Sigmoid colon (tissue), 6 donors: ENCODE measurements at regions not wholly inside any gene's neighbourhood (a gene's known extent, or its start where the extent isn't known, plus 50 kb on each side); places are given as distances from the start of the nearest gene placed in this dataset.

Experiments used
- DNase-seq: peaks from one replicate; pipeline ENCODE4 v3.0.0-alpha.2; 2019
- H3K27ac ChIP-seq, 4 donors: fragments of 200-600 bp; sonication (generic); one replicate each; pipeline ENCODE4 v1.5.1; 2016 to 2019; ENCODE audit warnings: mild to moderate bottlenecking in 1 of 4
- H3K27me3 ChIP-seq, 3 donors: fragments of 200-600 bp; sonication (generic); one replicate each; pipeline ENCODE4 v1.5.1; 2019; ENCODE audit warnings: mild to moderate bottlenecking in 1 of 3
- H3K36me3 ChIP-seq, 4 donors: fragments of 200-600 bp; sonication (generic); one replicate each; pipeline ENCODE4 v1.5.1; 2016 to 2019
- H3K4me1 ChIP-seq, 4 donors: fragments of 200-600 bp; sonication (generic); one replicate each; pipeline ENCODE4 v1.5.1; 2017 to 2019
- H3K4me3 ChIP-seq, 4 donors: fragments of 200-600 bp; sonication (generic); one replicate each; pipeline ENCODE4 v1.5.1; 2017 to 2019; ENCODE audit warnings: mild to moderate bottlenecking in 2 of 4, moderate library complexity in 1 of 4
- H3K9me3 ChIP-seq, 4 donors: fragments of 200-600 bp in 3 of 4; sonication (generic) in 3 of 4; one replicate each; pipeline versions ENCODE4 v1.5.1 to v1.6.1; 2013 to 2019
- CTCF ChIP-seq, 4 experiments: fragments of 450-650 bp in 3 of 4; fragments of 200-600 bp in 1 of 4; IDR thresholded peaks; one replicate each; pipeline ENCODE4 v1.5.1; 2016 to 2019; ENCODE audit warnings: antibody characterized with exemption in 4 of 4, mild to moderate bottlenecking in 3 of 4, moderate library complexity in 2 of 4
- EP300 ChIP-seq, 4 donors: sonication (generic); formaldehyde crosslinking; IDR thresholded peaks; one replicate each; pipeline ENCODE4 v1.6.1; 2017; ENCODE audit warnings: antibody characterized with exemption in 4 of 4
- POLR2A ChIP-seq, 2 donors: fragments of 450-650 bp; IDR thresholded peaks; one replicate each; pipeline ENCODE4 v1.6.1; 2016; ENCODE audit warnings: antibody characterized with exemption in 2 of 2, mild to moderate bottlenecking in 2 of 2, moderate library complexity in 2 of 2
- POLR2AphosphoS5 ChIP-seq, 4 donors: sonication (generic); formaldehyde crosslinking; IDR thresholded peaks; one replicate each; pipeline ENCODE4 v1.6.1; 2017; ENCODE audit warnings: antibody characterized with exemption in 4 of 4
- WGBS, 2 donors: extraction: QIAGEN DNeasy Blood & Tissue Kit; methylation state at CpG; one replicate each; pipeline ENCODE4 v1.1.7; 2013; 5-methylcytosine and 5-hydroxymethylcytosine counted together
- intact Hi-C: fragments of 100-400 bp; cut with DNase I; formaldehyde crosslinking; loops from one replicate; pipeline ENCODE4 v1.15.1; 2023
- donor health status: healthy with polysubstance abuse.
- donor health status: healthy.

- Histone ChIP-seq H3K27ac (no peak overlapping the region), H3K4me3 (no peak overlapping the region), H3K9me3 (no peaks in the 10 kb centered on the region), H3K4me1 (no peaks in the 10 kb centered on the region), H3K27me3 (no peaks in the 10 kb centered on the region), H3K36me3 (no peaks in the 10 kb centered on the region)
- 28 to 54% methylated on average over 1 of the region's 1 CpG for WGBS, 2 donors
- TF ChIP-seq EP300 (IDR thresholded peaks at IDR 0.05) (no peak), POLR2A (IDR thresholded peaks at IDR 0.05) (no peak), POLR2AphosphoS5 (IDR thresholded peaks at IDR 0.05) (no peak)
- no peak for DNase-seq
- intact Hi-C loops = no loop called here
These were observed 920.0 kb downstream of the TFAP2A start for GRCh38 chr6:9494864-9495263.

- Histone ChIP-seq H3K4me1 (no peaks in the 10 kb centered on the region), H3K27me3 (no peaks in the 10 kb centered on the region), H3K27ac (no peak overlapping the region), H3K36me3 (no peaks in the 10 kb centered on the region), H3K9me3 (no peaks in the 10 kb centered on the region), H3K4me3 (no peak overlapping the region)
- DNase-seq = no peak
- intact Hi-C loops = no loop called here
- TF ChIP-seq CTCF (IDR thresholded peaks at IDR 0.05) (no peak), POLR2A (IDR thresholded peaks at IDR 0.05) (no peak), POLR2AphosphoS5 (IDR thresholded peaks at IDR 0.05) (no peak), EP300 (IDR thresholded peaks at IDR 0.05) (no peak)
- WGBS, 2 donors = 59 to 62% methylated on average over 3 of the region's 3 CpGs
These were observed 922.1 kb downstream of the TFAP2A start for GRCh38 chr6:9492790-9493189.

GRCh38 chr6:9487128-9487527 is 927.7 kb downstream of the TFAP2A start:
- 58 to 71% methylated on average over 3 of the region's 3 CpGs for WGBS, 2 donors
- no peak for TF ChIP-seq CTCF (IDR thresholded peaks at IDR 0.05)
- TF ChIP-seq EP300 (IDR thresholded peaks at IDR 0.05) = no peak
- no peak for TF ChIP-seq POLR2A (IDR thresholded peaks at IDR 0.05)
- no peak for TF ChIP-seq POLR2AphosphoS5 (IDR thresholded peaks at IDR 0.05)
- no peak for DNase-seq
- Histone ChIP-seq H3K9me3 (no peaks in the 10 kb centered on the region), H3K4me3 (no peak overlapping the region), H3K36me3 (no peaks in the 10 kb centered on the region), H3K4me1 (peaks cover 0 to 6% (median 5%) of the 10 kb centered on the region in 4 donors), H3K27ac (no peak overlapping the region), H3K27me3 (no peaks in the 10 kb centered on the region)
- intact Hi-C loops = no loop called here

GRCh38 chr6:9485992-9486391 is 928.9 kb downstream of the TFAP2A start:
- H3K27ac ChIP-seq = no peak overlapping the region
- TF ChIP-seq POLR2AphosphoS5 (IDR thresholded peaks at IDR 0.05) (no peak), CTCF (IDR thresholded peaks at IDR 0.05) (no peak), POLR2A (IDR thresholded peaks at IDR 0.05) (no peak)
- no peaks in the 10 kb centered on the region for H3K27me3 ChIP-seq
- DNase-seq = no peak
- H3K4me3 ChIP-seq = no peak overlapping the region
- no peaks in the 10 kb centered on the region for H3K36me3 ChIP-seq
- peaks cover 0 to 11% (median 8%) of the 10 kb centered on the region in 4 donors for H3K4me1 ChIP-seq
- H3K9me3 ChIP-seq = no peaks in the 10 kb centered on the region
- intact Hi-C loops = no loop called here
- WGBS, 2 donors = 90% methylated on average over 4 of the region's 4 CpGs

GRCh38 chr6:9484686-9485085 is 930.2 kb downstream of the TFAP2A start:
- Histone ChIP-seq H3K4me3 (no peak overlapping the region), H3K27me3 (no peaks in the 10 kb centered on the region), H3K36me3 (no peaks in the 10 kb centered on the region), H3K4me1 (peaks cover 0 to 11% (median 8%) of the 10 kb centered on the region in 4 donors), H3K9me3 (no peaks in the 10 kb centered on the region), H3K27ac (no peak overlapping the region)
- WGBS, 2 donors = 49 to 67% methylated on average over 1 of the region's 1 CpG
- TF ChIP-seq POLR2AphosphoS5 (IDR thresholded peaks at IDR 0.05) (no peak), POLR2A (IDR thresholded peaks at IDR 0.05) (no peak), CTCF (IDR thresholded peaks at IDR 0.05) (no peak), EP300 (IDR thresholded peaks at IDR 0.05) (no peak)
- no peak for DNase-seq
- intact Hi-C loops = no loop called here
